ENCODE measurements at regions not wholly inside any gene's neighbourhood (a gene's known extent, or its start where the extent isn't known, plus 50 kb on each side); places are given as distances from the start of the nearest gene placed in this dataset.
"Not testable (repeated sequence)": the region's sequence is repeated elsewhere in the genome, so short reads cannot be mapped to it uniquely, and the experiment has no call there.

DNA sequence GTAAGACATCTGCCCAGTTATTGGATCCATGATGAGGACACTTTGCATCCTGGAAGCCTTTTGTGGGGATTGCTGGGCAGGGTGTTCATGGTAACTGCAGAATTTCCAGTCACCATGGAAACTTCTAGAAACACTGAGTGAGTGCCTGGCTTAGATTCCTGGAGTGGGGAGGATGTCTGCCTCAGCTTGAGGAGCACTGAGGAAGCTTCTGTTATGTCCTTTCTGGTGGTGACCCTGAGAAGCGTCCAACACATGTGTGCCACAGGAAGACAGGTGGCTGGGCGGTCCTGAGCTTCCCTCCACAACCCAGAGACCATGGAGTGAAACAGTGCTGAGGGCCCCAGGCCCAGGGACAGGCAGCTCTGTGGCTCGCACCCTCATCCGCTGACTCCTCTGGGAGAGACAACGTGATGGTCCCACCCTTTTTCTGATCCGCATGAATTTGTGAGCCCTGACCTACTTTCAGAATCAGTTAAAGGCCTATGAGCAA lies 191.8 kb upstream of the CXCL12 start:
- Mint-ChIP-seq H3K36me3 (ENCODE audit: low read depth) (no peaks in the 10 kb centered on the region), H3K27ac (no peak overlapping the region), H3K4me1 (no peaks in the 10 kb centered on the region), H3K27me3 (peaks cover 4% of the 10 kb centered on the region), H3K4me3 (no peak overlapping the region)
- no peak for DNase-seq
- no peaks in the 10 kb centered on the region for H3K9me3 ChIP-seq (ENCODE audit: control insufficient read depth, low read length, poor library complexity, severe bottlenecking)
- no peak for ATAC-seq

DNA sequence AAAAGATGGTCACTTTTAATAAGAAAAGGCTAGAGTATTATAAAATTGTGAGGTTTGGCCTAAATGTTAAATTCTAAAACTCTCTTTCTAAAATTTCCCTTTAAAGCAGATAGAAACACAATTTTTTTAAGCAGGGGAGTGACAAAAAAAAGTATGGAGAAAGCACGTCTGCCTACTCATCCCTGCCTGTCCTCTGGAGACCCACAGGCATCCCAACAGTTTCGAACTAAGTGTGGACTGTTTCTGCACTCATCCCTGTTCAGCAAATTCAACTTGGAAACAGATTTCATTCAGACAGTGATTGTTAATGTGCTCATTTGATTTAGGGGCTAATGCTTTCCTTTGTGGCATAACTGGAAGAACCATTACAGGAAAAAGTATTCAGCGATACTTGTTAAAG lies 192.6 kb upstream of the CXCL12 start:
- no peak overlapping the region for H3K4me3 Mint-ChIP-seq
- H3K36me3 Mint-ChIP-seq (ENCODE audit: low read depth) = no peaks in the 10 kb centered on the region
- ATAC-seq = no peak
- H3K27me3 Mint-ChIP-seq = peaks cover 4% of the 10 kb centered on the region
- H3K9me3 ChIP-seq (ENCODE audit: control insufficient read depth, low read length, poor library complexity, severe bottlenecking) = no peaks in the 10 kb centered on the region
- DNase-seq = no peak
- no peak overlapping the region for H3K27ac Mint-ChIP-seq
- no peaks in the 10 kb centered on the region for H3K4me1 Mint-ChIP-seq

DNA sequence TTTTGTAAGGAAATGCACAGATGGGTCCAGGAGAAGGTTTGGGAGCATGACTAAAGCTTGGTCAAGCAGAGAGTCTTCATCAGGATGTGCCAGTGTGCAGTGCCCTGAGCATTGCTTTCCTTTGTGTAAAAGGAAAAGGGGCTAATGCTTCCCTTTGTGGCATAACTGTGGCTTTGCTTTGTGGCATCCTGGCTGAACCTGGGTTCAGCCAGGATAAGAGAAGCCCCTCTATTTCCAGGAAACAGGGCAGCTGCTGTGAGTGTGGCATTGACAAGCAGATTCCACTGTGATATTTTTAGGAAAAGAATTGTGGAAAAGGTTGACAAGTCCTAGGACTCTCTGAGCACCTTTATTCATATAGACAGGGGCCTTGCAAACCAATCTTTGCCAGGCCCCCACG lies 193.4 kb upstream of the CXCL12 start:
- Mint-ChIP-seq H3K27ac (no peak overlapping the region), H3K4me1 (no peaks in the 10 kb centered on the region), H3K27me3 (peaks cover 4% of the 10 kb centered on the region), H3K4me3 (no peak overlapping the region), H3K36me3 (ENCODE audit: low read depth) (no peaks in the 10 kb centered on the region)
- ATAC-seq (no peak), DNase-seq (no peak)
- no peaks in the 10 kb centered on the region for H3K9me3 ChIP-seq (ENCODE audit: control insufficient read depth, low read length, poor library complexity, severe bottlenecking)

DNA sequence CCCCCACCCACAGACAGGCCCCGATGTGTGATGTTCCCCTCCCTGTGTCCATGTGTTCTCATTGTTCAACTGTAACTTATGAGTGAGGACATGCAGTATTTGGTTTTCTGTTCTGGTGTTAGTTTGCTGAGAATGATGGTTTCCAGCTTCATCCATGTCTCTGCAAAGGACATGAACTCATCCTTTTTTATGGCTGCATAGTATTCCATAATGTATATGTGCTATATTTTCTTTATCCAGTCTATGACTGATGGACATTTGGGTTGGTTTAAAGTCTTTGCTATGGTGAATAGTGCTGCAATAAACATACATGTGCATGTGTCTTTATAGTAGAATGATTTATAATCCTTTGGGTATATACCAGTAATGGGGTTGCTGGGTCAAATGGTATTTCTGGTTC lies 194.1 kb upstream of the CXCL12 start:
- not testable (repeated sequence) for DNase-seq; H3K27ac Mint-ChIP-seq; H3K27me3 Mint-ChIP-seq; H3K36me3 Mint-ChIP-seq (ENCODE audit: low read depth); H3K9me3 ChIP-seq (ENCODE audit: control insufficient read depth, low read length, poor library complexity, severe bottlenecking); H3K4me3 Mint-ChIP-seq; H3K4me1 Mint-ChIP-seq; ATAC-seq

DNA sequence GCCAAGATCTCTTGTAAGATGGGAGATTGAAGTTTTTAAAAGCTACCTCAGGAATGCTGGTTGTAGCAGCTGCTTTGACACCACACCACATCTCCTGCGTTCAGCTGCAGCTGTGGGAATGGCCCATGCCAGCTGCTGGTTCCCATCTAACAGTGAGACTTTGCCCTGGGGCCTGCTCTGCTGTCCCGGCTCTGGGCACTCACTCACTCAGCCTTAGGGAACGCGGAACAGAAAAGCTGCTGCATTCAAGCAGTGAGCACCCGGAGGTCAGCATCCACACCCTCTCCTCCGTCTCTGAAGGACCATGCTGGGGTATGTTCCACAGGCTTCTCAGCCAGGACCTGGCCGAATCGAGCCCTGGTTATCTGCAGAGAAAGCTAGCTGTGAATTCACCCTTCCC lies 197.1 kb upstream of the CXCL12 start:
- H3K4me1 Mint-ChIP-seq = no peaks in the 10 kb centered on the region
- H3K4me3 Mint-ChIP-seq = no peak overlapping the region
- no peak for ATAC-seq
- no peaks in the 10 kb centered on the region for H3K36me3 Mint-ChIP-seq (ENCODE audit: low read depth)
- no peaks in the 10 kb centered on the region for H3K9me3 ChIP-seq (ENCODE audit: control insufficient read depth, low read length, poor library complexity, severe bottlenecking)
- no peak for DNase-seq
- no peak overlapping the region for H3K27ac Mint-ChIP-seq
- peaks cover 8% of the 10 kb centered on the region for H3K27me3 Mint-ChIP-seq

DNA sequence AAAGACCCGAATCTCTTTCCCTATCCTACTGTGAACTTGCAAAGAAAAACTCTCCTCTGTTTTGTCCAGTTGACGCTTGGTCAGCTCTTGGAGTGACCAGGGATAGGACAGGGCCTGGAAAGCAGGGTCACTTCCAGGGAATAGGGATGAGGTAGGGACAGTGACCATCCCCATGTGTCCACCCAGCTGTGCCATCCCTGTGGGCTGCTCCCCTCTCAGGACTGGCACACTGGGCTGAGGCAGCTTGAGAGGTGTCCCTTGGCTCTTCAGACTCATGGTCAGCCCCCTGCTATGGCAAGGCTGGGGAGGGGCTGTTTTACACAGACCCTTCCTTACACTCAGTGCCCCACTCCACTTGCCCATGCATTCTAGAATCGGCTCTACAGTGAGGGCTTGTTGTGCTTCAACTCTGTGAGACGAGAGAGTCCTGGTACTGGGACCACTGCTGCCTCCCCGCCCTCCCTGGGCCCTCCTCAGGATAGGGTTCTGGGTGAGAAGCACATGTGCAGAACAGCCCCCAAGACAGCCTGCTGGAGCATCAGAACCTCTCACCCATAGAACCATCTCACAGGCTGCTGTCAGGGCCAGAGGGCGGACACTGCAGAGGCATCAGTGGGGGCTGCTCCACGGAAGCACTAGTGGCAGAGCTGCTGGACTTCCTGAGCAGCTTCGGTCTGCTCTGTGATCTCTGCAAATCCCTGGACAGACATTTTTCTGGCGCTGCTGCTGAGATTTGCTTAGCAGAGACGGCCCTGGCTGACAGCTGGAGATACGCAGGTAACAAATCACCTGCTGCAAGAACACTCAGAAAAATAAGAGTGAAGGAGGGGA lies 202.8 kb upstream of the CXCL12 start:
- no peaks in the 10 kb centered on the region for H3K9me3 ChIP-seq (ENCODE audit: control insufficient read depth, low read length, poor library complexity, severe bottlenecking)
- Mint-ChIP-seq H3K4me1 (no peaks in the 10 kb centered on the region), H3K36me3 (ENCODE audit: low read depth) (no peaks in the 10 kb centered on the region), H3K27ac (no peak overlapping the region), H3K27me3 (peaks cover 4% of the 10 kb centered on the region), H3K4me3 (no peak overlapping the region)
- ATAC-seq = no peak
- DNase-seq = no peak

DNA sequence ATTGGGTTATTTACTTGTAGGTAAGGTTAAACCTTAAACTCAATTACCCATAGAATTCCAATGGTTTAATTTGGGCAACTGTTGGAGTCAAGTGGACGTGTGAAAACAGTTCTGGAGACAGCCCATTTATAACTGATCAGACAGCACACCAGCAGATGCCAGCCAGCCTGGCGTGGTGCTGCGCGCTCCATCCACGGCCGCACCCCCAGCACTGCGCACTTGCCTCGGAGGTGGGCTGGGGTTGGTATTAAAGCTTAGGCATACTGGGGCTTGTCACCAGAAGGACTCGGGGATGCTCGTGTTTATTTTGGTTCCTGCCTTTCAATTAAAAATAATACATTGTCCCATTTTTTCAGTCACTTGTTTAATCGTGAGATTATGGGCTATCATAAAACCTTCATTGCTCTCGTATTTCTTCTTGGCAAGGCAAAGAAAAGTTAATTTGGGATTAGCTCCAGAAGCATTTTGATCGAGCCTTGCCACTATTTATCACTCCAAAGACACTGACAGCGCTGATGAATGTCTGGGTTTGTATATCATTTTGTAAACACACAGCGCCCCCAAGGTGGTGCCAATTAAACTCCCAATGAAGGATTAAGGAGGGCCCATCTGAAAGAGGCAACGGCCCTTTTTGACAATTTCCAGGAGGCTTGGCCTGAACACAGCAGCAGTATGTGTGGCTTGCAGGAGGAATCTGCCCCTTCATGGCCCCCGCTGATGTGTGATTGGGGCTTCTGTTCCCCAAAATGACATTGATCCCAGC lies 204.5 kb upstream of the CXCL12 start:
- ATAC-seq = no peak
- no peaks in the 10 kb centered on the region for H3K36me3 Mint-ChIP-seq (ENCODE audit: low read depth)
- no peak overlapping the region for H3K4me3 Mint-ChIP-seq
- H3K9me3 ChIP-seq (ENCODE audit: control insufficient read depth, low read length, poor library complexity, severe bottlenecking) = no peaks in the 10 kb centered on the region
- no peak for DNase-seq
- no peak overlapping the region for H3K27ac Mint-ChIP-seq
- peaks cover 4% of the 10 kb centered on the region for H3K27me3 Mint-ChIP-seq
- H3K4me1 Mint-ChIP-seq = no peaks in the 10 kb centered on the region

DNA sequence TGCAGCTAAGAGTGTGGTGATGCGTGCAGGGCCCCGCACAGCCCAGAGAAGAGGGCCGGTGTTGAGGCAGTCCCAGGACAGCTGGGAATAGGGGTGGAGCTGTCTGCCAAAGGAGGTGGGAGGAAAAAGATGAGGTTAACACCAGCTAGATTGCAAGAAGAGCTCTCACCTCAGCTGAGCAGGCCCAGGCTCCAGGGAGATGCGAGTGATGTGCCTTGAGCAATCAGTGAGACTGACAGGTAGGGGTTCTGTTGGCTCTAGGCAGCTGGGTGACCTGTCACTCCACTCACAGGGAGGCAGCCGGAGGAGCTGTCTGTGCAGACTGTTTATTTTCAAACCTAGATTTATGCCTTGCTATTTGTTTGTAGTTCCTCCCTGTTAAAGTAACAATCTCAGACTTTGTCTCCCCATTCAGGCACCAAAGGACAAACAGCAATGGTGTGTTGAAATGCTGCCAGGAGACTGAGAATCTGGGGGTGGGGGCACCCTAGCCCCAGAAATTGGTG lies 205.1 kb upstream of the CXCL12 start:
- no peaks in the 10 kb centered on the region for H3K4me1 Mint-ChIP-seq
- DNase-seq (no peak), ATAC-seq (no peak)
- H3K9me3 ChIP-seq (ENCODE audit: control insufficient read depth, low read length, poor library complexity, severe bottlenecking) = no peaks in the 10 kb centered on the region
- H3K27ac Mint-ChIP-seq = no peak overlapping the region
- no peak overlapping the region for H3K4me3 Mint-ChIP-seq
- H3K27me3 Mint-ChIP-seq = peaks cover 4% of the 10 kb centered on the region
- H3K36me3 Mint-ChIP-seq (ENCODE audit: low read depth) = no peaks in the 10 kb centered on the region

DNA sequence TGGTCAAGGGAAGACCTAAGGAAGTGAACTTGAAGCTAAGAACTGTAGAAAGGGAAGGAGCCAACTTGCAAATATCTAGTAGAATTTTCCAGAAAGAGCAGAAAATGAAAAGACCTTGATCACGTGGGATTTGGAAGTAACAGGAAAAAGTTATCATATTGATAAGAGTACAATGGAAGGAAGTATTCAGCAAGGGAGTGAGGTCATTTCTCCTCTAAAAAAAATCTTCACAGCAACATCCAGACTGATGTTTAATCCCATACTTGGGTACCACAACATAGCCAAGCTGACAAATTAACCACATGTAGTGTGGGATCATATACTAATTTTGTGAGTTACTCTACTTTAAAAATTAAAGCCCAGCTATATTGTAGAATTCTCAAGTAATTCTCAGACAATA lies 207.0 kb upstream of the CXCL12 start:
- Mint-ChIP-seq H3K4me3 (no peak overlapping the region), H3K4me1 (no peaks in the 10 kb centered on the region), H3K36me3 (ENCODE audit: low read depth) (no peaks in the 10 kb centered on the region), H3K27me3 (peaks cover under 1% of the 10 kb centered on the region), H3K27ac (no peak overlapping the region)
- DNase-seq (no peak), ATAC-seq (no peak)
- H3K9me3 ChIP-seq (ENCODE audit: control insufficient read depth, low read length, poor library complexity, severe bottlenecking) = no peaks in the 10 kb centered on the region

DNA sequence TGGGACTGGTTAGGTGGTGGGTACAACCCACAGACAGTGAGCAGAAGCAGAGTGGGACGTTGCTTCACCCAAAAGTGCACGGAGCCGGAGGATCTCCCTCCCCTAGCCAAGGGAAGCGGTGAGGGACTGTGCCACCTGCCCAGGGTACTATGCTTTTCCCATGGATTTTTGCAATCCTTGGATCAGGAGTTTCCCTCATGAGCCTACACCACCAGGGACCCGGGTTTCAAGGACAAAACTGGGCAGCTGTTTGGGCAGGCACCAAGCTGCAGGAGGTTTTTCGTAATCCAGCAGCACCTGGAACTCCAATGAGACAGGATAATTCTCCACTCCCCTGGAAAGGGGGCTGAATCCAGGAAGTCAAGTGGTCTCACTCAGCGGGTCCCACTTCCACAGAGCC lies 209.1 kb upstream of the CXCL12 start:
- H3K27me3 Mint-ChIP-seq = no peaks in the 10 kb centered on the region
- H3K4me1 Mint-ChIP-seq = no peaks in the 10 kb centered on the region
- DNase-seq (no peak), ATAC-seq (no peak)
- no peaks in the 10 kb centered on the region for H3K9me3 ChIP-seq (ENCODE audit: control insufficient read depth, low read length, poor library complexity, severe bottlenecking)
- no peaks in the 10 kb centered on the region for H3K36me3 Mint-ChIP-seq (ENCODE audit: low read depth)
- no peak overlapping the region for H3K4me3 Mint-ChIP-seq
- no peak overlapping the region for H3K27ac Mint-ChIP-seq

DNA sequence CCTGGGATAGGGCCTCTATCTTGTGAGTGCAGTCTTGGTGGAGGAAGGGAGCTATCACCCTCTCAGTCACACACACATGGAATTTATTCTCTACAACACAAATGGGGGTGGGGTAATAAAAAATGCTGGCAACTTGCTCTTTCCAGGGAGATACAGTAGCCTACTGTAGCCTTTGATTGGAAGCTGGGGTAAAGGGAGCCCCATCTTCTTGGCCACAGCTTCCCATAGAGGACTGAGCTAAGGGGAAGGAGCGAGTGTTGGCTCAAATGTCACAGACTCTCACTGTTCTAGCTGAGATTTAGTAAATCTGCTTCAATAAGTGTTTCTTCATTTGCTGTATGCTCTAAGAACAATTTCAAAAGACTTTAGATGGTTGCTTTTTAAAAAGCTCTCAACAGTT lies 222.2 kb upstream of the CXCL12 start:
- no peaks in the 10 kb centered on the region for H3K4me1 Mint-ChIP-seq
- no peaks in the 10 kb centered on the region for H3K36me3 Mint-ChIP-seq (ENCODE audit: low read depth)
- ATAC-seq (no peak), DNase-seq (no peak)
- no peaks in the 10 kb centered on the region for H3K9me3 ChIP-seq (ENCODE audit: control insufficient read depth, low read length, poor library complexity, severe bottlenecking)
- H3K4me3 Mint-ChIP-seq = no peak overlapping the region
- H3K27me3 Mint-ChIP-seq = no peaks in the 10 kb centered on the region
- no peak overlapping the region for H3K27ac Mint-ChIP-seq

DNA sequence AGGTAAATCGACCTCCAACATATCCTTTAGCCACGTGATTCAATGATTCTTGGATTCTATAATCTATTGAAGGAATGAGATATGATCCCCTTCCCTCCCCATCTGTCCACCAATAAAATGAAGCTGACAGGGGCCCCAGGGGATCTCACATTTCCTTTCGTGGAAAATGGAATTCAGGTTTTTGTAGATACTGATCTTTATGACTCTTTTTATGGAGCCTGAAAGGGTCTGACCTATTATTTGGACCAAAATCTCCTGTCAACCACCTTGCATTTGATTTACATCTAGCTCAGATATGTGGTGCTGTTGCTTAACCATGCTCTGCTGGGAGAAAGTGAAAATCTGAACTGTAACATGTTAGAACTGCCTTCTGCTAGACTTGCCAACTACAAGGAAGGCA lies 234.0 kb upstream of the CXCL12 start:
- Mint-ChIP-seq H3K36me3 (ENCODE audit: low read depth) (no peaks in the 10 kb centered on the region), H3K4me1 (no peaks in the 10 kb centered on the region), H3K27me3 (no peaks in the 10 kb centered on the region), H3K4me3 (no peak overlapping the region), H3K27ac (no peak overlapping the region)
- no peak for ATAC-seq
- DNase-seq = no peak
- no peaks in the 10 kb centered on the region for H3K9me3 ChIP-seq (ENCODE audit: control insufficient read depth, low read length, poor library complexity, severe bottlenecking)

DNA sequence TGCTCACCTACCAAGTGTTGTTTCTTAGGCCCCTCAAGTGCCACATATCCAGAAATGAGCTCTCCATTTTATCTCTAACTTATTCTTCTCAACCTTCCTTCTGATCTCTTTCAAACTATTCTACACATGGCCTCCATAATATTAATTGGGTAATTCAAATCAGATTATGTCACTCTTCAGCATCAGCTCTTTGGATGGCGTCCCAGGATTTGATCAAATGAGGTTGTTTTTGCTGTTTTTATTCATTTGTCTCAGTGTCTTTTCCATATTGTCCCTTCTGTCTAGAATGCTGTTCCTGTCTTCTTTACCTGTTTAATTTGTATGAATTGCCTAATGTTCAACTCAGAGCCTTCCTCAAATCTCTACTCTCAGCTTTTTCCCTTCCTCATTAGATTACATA lies 234.6 kb upstream of the CXCL12 start:
- Mint-ChIP-seq H3K4me1 (no peaks in the 10 kb centered on the region), H3K27ac (no peak overlapping the region), H3K36me3 (ENCODE audit: low read depth) (no peaks in the 10 kb centered on the region), H3K27me3 (no peaks in the 10 kb centered on the region), H3K4me3 (no peak overlapping the region)
- DNase-seq (no peak), ATAC-seq (no peak)
- H3K9me3 ChIP-seq (ENCODE audit: control insufficient read depth, low read length, poor library complexity, severe bottlenecking) = no peaks in the 10 kb centered on the region
